PC-9 (cell line): ENCODE measurements at regions not wholly inside any gene's neighbourhood (a gene's known extent, or its start where the extent isn't known, plus 50 kb on each side); places are given as distances from the start of the nearest gene placed in this dataset.

Experiments
- CTCF ChIP-seq: fragments of 200-600 bp; sonication (generic); conservative IDR thresholded peaks from 2 replicates; pipeline ENCODE4 v1.6.1; 2017; ENCODE audit warnings: mixed run types, antibody characterized with exemption, mild to moderate bottlenecking, moderate library complexity
- EZH2 ChIP-seq: fragments of 200-600 bp; sonication (generic); IDR thresholded peaks from 2 replicates; pipeline ENCODE4 v1.8.0; 2017; ENCODE audit warnings: antibody characterized with exemption, low read depth

- no peak for TF ChIP-seq CTCF
- TF ChIP-seq EZH2 = no peak
Observed at GRCh38 chr2:183522489-183523266, 398.4 kb downstream of the NUP35 start.
